ENCODE measurements at regions not wholly inside any gene's neighbourhood (a gene's known extent, or its start where the extent isn't known, plus 50 kb on each side); places are given as distances from the start of the nearest gene placed in this dataset.
"Not testable (repeated sequence)": the region's sequence is repeated elsewhere in the genome, so short reads cannot be mapped to it uniquely, and the experiment has no call there.

- Mint-ChIP-seq H3K27me3 (ENCODE audit: low read depth) (no peaks in the 10 kb centered on the region), H3K4me1 (ENCODE audit: low read depth) (no peaks in the 10 kb centered on the region), H3K36me3 (ENCODE audit: low read depth) (no peaks in the 10 kb centered on the region), H3K4me3 (no peak overlapping the region), H3K9me3 (no peaks in the 10 kb centered on the region), H3K27ac (no peak overlapping the region)
- intact Hi-C loops (cut with micrococcal nuclease) = no loop called here
- DNase-seq = no peak
- CTCF ChIA-PET = no interaction called here
Observed at GRCh38 chrX:89053223-89053622, 306.2 kb downstream of the CPXCR1 start.

- intact Hi-C loops (cut with micrococcal nuclease); DNase-seq; H3K36me3 Mint-ChIP-seq (ENCODE audit: low read depth); H3K27ac Mint-ChIP-seq; H3K9me3 Mint-ChIP-seq; H3K4me3 Mint-ChIP-seq; H3K4me1 Mint-ChIP-seq (ENCODE audit: low read depth); H3K27me3 Mint-ChIP-seq (ENCODE audit: low read depth): not testable (repeated sequence)
- CTCF ChIA-PET = interaction anchor here (0.7 kb wide), 1 partner anchor 513 kb away, joined by 3 read pairs; no protein-coding TSS in a partner anchor
Observed at GRCh38 chrX:89099587-89099986, 352.6 kb downstream of the CPXCR1 start.

GRCh38 chrX:89124985-89125384, 378.0 kb downstream of the CPXCR1 start:
- no peak overlapping the region for H3K4me3 Mint-ChIP-seq
- intact Hi-C loops (cut with micrococcal nuclease) = no loop called here
- H3K27ac Mint-ChIP-seq = no peak overlapping the region
- H3K36me3 Mint-ChIP-seq (ENCODE audit: low read depth) = no peaks in the 10 kb centered on the region
- H3K27me3 Mint-ChIP-seq (ENCODE audit: low read depth) = no peaks in the 10 kb centered on the region
- no peak for DNase-seq
- CTCF ChIA-PET = interaction anchor here (1.0 kb wide), 1 partner anchor 17 kb away, joined by 3 read pairs; no protein-coding TSS in a partner anchor
- peaks cover 5% of the 10 kb centered on the region for H3K9me3 Mint-ChIP-seq
- H3K4me1 Mint-ChIP-seq (ENCODE audit: low read depth) = no peaks in the 10 kb centered on the region
